Right cardiac atrium (tissue), 5 donors: ENCODE measurements at regions not wholly inside any gene's neighbourhood (a gene's known extent, or its start where the extent isn't known, plus 50 kb on each side); places are given as distances from the start of the nearest gene placed in this dataset.
A peak's percentile ranks its signal among the peaks of the same experiment; 100 is the strongest.

Source experiments
- ATAC-seq, 2 donors: fragments of 200-7000 bp; cut with Tn5 transposase; one replicate each; pipeline versions ENCODE4 v1.8.0 to v1.9.1; 2020; ENCODE audit warnings: moderate library complexity in 2 of 2, mild to moderate bottlenecking in 1 of 2
- DNase-seq, 3 donors: peaks; one replicate each; pipeline ENCODE4 v3.0.0-alpha.2; 2020
- H3K27ac ChIP-seq: one replicate; pipeline ENCODE4 v1.5.1; 2013; ENCODE audit warnings: mild to moderate bottlenecking, low read length, control low read depth, moderate library complexity
- H3K27me3 ChIP-seq: one replicate; pipeline ENCODE4 v1.6.1; 2013; ENCODE audit not compliant: control insufficient read depth, insufficient read depth
- H3K4me1 ChIP-seq: one replicate; pipeline ENCODE4 v1.6.1; 2013; ENCODE audit warnings: low read length; ENCODE audit not compliant: control insufficient read depth, insufficient read depth
- H3K4me3 ChIP-seq: one replicate; pipeline ENCODE4 v1.5.1; 2013; ENCODE audit warnings: low read length, control low read depth
- H3K9me3 ChIP-seq: one replicate; pipeline ENCODE4 v1.6.1; 2013; ENCODE audit warnings: low read length; ENCODE audit not compliant: control insufficient read depth
- WGBS: extraction: QIAGEN DNeasy Blood & Tissue Kit; methylation state at CpG from one replicate; pipeline ENCODE4 v1.1.7; 2013; 5-methylcytosine and 5-hydroxymethylcytosine counted together
- intact Hi-C, 4 donors: fragments of 100-400 bp; cut with DNase I; formaldehyde crosslinking; loops; one replicate each; pipeline versions ENCODE4 v1.11.0 to v1.14.0; 2022 to 2023
- donor health status: healthy with polysubstance abuse.
- donor health status: DM: no; HTN: yes; CAD: no.
- donor health status: DM: no; HTN: no; CAD: no.
- donor health status: DM: no; HTN: yes; CAD: no; lungs with severe emphysema.
- donor health status: DM: yes; HTN: yes; CAD: no.

DNA sequence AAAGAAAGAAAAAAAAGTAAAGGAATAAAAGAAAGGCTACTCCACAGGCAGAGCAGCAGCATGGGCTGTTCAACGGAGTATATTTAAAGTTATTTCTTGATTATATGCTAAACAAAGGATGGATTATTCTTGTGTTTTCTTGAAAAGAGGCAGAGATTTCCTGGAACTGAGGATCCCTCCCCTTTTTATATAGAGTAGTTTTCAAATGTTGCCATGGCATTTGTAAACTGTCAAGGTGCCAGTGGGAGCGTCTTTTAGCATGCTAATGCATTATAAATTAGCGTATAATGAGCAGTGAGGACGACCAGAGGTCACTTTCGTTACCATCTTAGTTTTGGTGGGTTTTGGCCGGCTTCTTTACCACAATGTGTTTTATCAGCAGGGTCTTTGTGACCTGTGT, 383.0 kb downstream of the PCNX1 start:
- Histone ChIP-seq H3K4me3 (no peak overlapping the region), H3K9me3 (no peaks in the 10 kb centered on the region), H3K4me1 (no peaks in the 10 kb centered on the region), H3K27ac (no peak overlapping the region), H3K27me3 (no peaks in the 10 kb centered on the region)
- no peak for ATAC-seq
- intact Hi-C loops, result no loop called here
- WGBS, result 73% methylated on average over 6 of the region's 6 CpGs
- DNase-seq, result no peak

DNA sequence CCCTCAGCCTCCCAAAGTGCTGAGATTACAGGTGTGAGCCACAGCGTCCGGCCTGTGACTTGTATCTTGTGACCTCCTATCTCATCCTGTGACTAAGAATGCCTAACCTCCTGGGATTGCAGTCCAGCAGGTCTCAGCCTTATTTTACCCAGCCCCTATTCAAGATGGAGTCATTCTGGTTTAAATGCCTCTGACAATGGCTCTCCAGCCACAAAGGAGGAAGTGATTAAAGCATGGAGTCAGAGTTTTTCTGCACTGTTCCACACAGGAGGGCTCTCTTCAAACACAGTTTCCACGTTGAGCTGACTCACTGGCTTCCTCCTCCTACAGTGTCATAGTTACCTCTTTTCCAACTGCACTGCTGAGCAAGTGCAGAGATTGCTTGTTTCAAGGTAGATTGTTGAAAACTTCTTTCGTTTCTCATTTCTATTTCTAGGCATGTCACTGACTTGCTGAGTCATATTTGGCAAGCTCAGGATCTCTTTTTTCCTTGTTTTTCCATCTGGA, 383.8 kb downstream of the PCNX1 start:
- Histone ChIP-seq H3K27ac (no peak overlapping the region), H3K4me3 (no peak overlapping the region), H3K27me3 (no peaks in the 10 kb centered on the region), H3K4me1 (no peaks in the 10 kb centered on the region), H3K9me3 (no peaks in the 10 kb centered on the region)
- peak; percentile 33 to 73 for ATAC-seq
- intact Hi-C loops, result no loop called here
- no peak for DNase-seq
- 46% methylated on average over 4 of the region's 4 CpGs for WGBS

DNA sequence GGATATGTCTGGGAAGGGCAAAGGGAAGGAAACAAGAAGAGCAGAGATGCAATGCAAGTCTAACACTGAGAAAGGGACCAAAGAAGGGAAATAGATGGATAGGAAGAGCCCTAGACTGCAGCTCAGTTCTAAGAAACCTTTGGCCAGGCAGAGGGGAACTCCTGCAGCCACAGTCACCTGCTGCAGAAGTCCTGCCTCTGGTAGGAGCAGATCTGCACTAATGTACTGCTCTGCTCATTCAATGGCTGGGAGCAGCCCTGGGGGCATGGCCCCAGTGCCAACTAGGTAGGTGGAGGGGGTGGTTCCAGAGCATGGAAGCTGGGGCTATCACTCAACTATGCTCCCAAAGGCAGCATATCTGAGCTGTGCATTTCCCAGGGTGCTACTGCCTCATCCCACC, 388.9 kb downstream of the PCNX1 start:
- no peak overlapping the region for H3K27ac ChIP-seq
- H3K27me3 ChIP-seq, result no peaks in the 10 kb centered on the region
- ATAC-seq (no peak), DNase-seq (no peak)
- H3K4me1 ChIP-seq, result no peaks in the 10 kb centered on the region
- intact Hi-C loops, result no loop called here
- no peaks in the 10 kb centered on the region for H3K9me3 ChIP-seq
- no peak overlapping the region for H3K4me3 ChIP-seq

DNA sequence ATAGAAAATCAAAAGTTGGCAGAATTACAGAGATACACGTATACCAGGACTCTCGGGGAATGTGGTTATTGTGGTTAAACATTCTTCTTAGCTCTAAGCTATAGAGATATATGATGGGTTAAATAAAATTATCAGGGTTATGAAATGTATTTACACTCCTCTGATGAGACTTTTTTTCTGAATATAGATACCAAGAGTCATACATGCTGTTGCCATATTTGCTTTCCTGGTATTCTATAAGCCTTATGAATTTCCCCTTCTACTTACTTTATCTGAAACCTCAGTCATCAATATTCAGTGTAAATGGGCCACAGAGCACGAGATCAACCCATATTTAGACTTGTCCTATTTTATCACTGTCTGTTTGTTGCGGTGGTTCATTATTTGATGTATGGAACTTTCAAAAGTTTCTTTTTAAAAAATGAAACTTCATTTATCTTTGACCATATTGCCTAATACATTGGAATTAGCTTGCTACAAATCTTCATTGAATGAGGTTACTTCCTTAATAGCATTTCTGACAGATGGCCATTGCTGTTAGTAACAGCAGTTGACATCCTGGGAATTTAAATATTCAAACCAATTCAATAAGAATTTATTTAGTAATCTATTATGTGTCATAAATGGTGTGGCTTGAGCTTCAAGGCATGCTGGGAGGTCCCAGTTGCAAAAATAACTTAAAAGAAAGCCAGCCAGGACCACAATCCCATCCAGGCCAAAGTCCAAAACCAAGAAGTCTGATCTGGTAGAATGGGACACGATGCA, 393.5 kb downstream of the PCNX1 start:
- H3K27ac ChIP-seq, result no peak overlapping the region
- intact Hi-C loops, result no loop called here
- H3K27me3 ChIP-seq, result no peaks in the 10 kb centered on the region
- H3K9me3 ChIP-seq, result peaks cover 2% of the 10 kb centered on the region
- no peak overlapping the region for H3K4me3 ChIP-seq
- DNase-seq (no peak), ATAC-seq (no peak)
- WGBS, result 66% methylated on average over 5 of the region's 5 CpGs
- H3K4me1 ChIP-seq, result no peaks in the 10 kb centered on the region

DNA sequence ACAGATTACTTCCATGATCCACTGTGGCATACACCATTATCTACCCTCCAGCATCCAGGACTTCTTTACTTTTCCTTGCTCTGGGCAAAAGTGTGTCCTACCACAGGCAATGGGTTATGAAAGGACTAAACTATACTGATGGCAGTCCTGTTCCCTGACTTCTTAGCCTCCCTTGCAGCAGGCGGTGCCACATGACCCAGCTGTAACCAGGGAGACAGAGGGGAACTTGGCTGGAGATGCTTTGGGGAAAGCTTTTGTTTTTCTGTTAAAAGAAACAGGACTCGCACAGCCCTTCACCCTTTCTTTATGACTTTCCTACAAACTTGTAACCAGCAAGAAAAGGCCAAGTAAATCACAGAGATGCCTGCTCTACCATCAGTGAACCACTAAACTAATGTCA, 394.4 kb downstream of the PCNX1 start:
- no peak overlapping the region for H3K27ac ChIP-seq
- intact Hi-C loops, result no loop called here
- H3K4me1 ChIP-seq, result no peaks in the 10 kb centered on the region
- ATAC-seq (no peak), DNase-seq (no peak)
- 86% methylated on average over 2 of the region's 2 CpGs for WGBS
- peaks cover 2% of the 10 kb centered on the region for H3K9me3 ChIP-seq
- no peak overlapping the region for H3K4me3 ChIP-seq
- H3K27me3 ChIP-seq, result no peaks in the 10 kb centered on the region

DNA sequence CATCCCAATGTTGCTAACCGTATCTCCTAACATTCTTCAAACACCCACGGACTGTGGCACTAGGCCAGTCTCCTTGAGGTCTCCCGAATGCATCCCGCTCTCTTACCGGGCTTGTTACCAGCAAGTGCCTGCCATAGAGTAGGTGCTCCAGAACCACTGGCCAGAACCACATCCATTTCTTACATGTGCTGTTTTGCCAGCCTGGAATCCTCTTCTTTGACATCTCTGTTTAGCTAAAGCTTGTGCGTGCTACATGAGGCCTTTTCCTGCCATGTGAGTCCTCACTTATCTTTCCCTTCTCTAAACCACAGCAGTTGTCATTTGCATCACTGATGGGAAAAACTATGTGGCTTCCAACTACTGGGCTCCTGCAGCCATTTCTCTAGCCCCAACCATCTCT, 397.4 kb downstream of the PCNX1 start:
- 69% methylated on average over 6 of the region's 6 CpGs for WGBS
- H3K27me3 ChIP-seq, result no peaks in the 10 kb centered on the region
- peaks cover 2% of the 10 kb centered on the region for H3K9me3 ChIP-seq
- DNase-seq (no peak), ATAC-seq (no peak)
- H3K4me3 ChIP-seq, result no peak overlapping the region
- intact Hi-C loops, result no loop called here
- H3K27ac ChIP-seq, result no peak overlapping the region
- no peaks in the 10 kb centered on the region for H3K4me1 ChIP-seq

DNA sequence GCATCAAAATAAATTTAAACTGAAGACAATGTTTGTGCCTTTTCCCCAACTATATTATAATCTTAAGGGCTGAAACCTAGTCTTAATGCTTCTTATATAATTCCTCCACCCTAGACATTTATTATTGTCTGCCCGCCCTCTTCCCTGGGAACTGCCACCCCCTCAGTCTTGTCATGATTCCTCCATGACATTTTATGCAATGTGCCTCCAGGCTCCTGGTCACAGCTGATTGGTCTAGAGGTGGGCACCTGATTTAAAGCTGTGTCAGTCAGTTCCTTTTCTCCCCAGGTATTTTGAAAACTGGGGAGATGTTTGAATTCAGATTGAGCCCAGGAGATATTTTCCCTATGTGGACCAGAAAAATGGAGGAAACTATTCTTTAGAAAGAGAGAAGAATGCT, 401.4 kb downstream of the PCNX1 start:
- peaks cover 2% of the 10 kb centered on the region for H3K9me3 ChIP-seq
- DNase-seq, result no peak
- no peaks in the 10 kb centered on the region for H3K27me3 ChIP-seq
- H3K27ac ChIP-seq, result no peak overlapping the region
- intact Hi-C loops, result no loop called here
- no peak for ATAC-seq
- WGBS, result 98% methylated on average over 1 of the region's 1 CpG
- H3K4me1 ChIP-seq, result no peaks in the 10 kb centered on the region
- no peak overlapping the region for H3K4me3 ChIP-seq

DNA sequence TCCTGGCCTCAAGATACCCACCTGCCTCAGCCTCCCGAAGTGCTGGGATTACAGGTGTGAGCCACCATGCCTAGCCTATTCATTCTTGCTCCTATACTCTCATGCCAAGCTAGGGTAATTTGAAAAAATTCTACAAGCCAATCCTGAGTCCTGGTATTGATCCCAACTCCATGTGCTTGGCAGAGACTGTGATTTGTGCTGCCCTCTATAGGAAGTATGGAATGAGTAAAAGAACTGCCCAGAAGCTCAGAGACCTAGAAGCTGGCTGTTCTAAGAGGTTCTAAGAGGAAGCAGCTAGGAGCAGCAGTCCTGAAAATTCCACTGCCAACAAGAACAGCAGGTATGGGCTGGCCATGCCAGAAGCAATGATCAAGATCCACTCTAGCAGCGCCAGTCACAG, 402.5 kb downstream of the PCNX1 start:
- ATAC-seq (no peak), DNase-seq (no peak)
- H3K27me3 ChIP-seq, result no peaks in the 10 kb centered on the region
- no peak overlapping the region for H3K27ac ChIP-seq
- no peak overlapping the region for H3K4me3 ChIP-seq
- H3K9me3 ChIP-seq, result no peaks in the 10 kb centered on the region
- H3K4me1 ChIP-seq, result no peaks in the 10 kb centered on the region
- WGBS, result 87% methylated on average over 2 of the region's 2 CpGs
- intact Hi-C loops, result no loop called here

DNA sequence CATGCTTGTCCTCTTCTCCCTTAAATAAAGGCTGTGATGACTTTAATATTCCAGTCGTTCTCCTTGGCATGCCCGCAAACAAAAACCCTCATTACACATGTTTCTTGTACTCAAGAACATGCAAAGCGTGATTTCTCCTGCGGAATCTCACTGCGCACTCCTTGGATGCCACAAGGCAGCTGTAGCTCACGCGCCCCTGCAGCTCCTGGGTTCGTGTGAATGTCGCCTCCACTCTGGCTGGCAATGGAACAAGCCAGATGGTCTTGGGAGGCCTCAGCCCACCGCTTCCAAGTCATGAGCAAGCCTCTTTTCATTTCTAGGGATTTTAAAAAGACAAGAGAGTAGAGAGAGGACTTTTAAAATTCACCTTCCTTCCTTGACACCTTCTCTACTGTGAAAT, 403.8 kb downstream of the PCNX1 start:
- 88% methylated on average over 10 of the region's 10 CpGs for WGBS
- Histone ChIP-seq H3K9me3 (no peaks in the 10 kb centered on the region), H3K27me3 (no peaks in the 10 kb centered on the region), H3K27ac (no peak overlapping the region), H3K4me1 (no peaks in the 10 kb centered on the region), H3K4me3 (no peak overlapping the region)
- DNase-seq (no peak), ATAC-seq (no peak)
- intact Hi-C loops, result no loop called here

DNA sequence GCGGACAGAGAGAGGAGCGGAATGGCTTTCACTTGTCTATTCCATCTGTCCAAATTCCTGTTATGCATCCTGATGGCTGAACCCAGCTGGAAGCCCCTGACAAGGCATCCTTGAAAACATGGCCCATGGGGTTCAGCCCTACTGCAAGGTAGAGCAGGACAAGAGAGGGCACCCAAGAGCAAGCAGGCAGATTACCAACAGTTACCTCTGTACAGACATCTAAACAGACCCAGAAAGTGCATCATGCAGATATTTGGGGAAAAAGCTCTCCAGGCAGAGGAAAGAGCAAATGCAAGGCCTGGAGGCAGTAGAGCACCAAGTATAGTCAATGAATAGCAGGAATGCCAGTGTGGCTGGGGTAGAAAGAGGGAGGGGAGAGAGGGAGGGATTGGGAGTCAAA, 407.5 kb downstream of the PCNX1 start:
- WGBS, result 97% methylated on average over 2 of the region's 2 CpGs
- H3K27ac ChIP-seq, result no peak overlapping the region
- DNase-seq (no peak), ATAC-seq (no peak)
- intact Hi-C loops, result no loop called here
- peaks cover 2% of the 10 kb centered on the region for H3K4me1 ChIP-seq
- no peak overlapping the region for H3K4me3 ChIP-seq
- H3K27me3 ChIP-seq, result no peaks in the 10 kb centered on the region
- H3K9me3 ChIP-seq, result no peaks in the 10 kb centered on the region

DNA sequence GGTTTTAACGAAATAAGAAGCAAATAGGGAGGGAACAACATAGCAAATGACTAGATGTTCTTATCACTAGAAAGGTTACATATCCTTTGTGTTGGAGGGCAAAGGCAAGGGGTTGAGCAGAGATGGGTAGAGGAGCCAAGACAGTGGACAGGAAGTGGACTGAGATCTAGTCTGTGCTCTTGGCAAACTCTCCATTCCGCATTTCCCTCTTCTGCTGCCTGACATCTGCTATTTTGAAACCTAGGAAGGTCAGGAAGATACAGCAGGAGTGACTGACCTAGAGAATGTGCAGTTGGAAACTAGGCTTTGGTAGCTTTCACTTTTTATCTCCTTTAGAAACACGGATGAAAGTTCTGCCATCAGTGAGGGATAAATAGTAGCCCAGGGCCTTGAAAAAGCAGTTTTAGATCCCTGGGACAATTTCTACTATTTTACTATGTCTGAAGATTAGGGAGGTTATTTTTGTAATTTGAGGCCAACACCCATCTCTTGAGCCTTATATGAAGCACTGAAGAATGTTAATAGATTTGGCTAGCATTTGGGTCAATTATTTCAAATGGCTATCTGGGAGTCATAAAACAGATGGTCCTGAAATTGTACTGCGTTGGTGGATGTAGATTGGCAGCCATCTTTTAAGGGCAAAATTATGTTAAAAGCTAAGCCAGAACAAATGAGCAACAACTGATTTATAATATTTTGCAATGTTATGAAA, 410.3 kb downstream of the PCNX1 start:
- DNase-seq (no peak), ATAC-seq (no peak)
- Histone ChIP-seq H3K9me3 (no peaks in the 10 kb centered on the region), H3K27me3 (no peaks in the 10 kb centered on the region), H3K4me3 (no peak overlapping the region), H3K27ac (no peak overlapping the region), H3K4me1 (peaks cover 2% of the 10 kb centered on the region)
- 48% methylated on average over 4 of the region's 4 CpGs for WGBS
- intact Hi-C loops, result no loop called here
